AG10803 (cell line): ENCODE measurements at regions not wholly inside any gene's neighbourhood (a gene's known extent, or its start where the extent isn't known, plus 50 kb on each side); places are given as distances from the start of the nearest gene placed in this dataset.
A peak's percentile ranks its signal among the peaks of the same experiment; 100 is the strongest.

ENCODE experiments used
- DNase-seq: peaks from one replicate; pipeline ENCODE4 v3.0.0; 2010; ENCODE audit warnings: low read depth
- H3K4me3 ChIP-seq: 2 replicates; pipeline ENCODE4 v1.5.1; 2011; ENCODE audit warnings: mild to moderate bottlenecking, low read length, control low read depth
- TF ChIP-seq, protein P1 (sequence below): conservative IDR thresholded peaks from 2 replicates; pipeline ENCODE4 v1.5.1; 2011; ENCODE audit warnings: mild to moderate bottlenecking, low read length, control low read depth, inconsistent platforms

DNA sequence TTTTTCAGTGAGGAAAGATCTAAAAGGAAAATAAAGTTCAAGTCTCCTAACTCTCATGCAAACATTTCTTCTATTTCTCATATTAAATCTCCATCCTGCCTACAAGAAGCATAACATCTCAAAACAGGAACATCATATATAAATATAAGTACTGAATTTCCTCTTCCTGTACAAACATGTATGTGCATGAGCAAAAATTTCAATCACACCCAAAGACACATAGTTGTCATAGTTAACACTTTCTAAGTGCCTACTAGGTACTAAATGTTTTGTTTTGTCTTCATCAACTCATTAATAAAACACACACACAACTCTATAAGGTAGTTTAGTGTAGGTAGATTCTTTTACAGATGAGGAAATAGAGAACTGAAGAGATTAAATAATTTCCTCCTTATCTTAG is 237.1 kb upstream of the ADGRL2 start:
- DNase-seq = no peak
- H3K4me3 ChIP-seq = no peak overlapping the region
- TF ChIP-seq, protein P1, sequence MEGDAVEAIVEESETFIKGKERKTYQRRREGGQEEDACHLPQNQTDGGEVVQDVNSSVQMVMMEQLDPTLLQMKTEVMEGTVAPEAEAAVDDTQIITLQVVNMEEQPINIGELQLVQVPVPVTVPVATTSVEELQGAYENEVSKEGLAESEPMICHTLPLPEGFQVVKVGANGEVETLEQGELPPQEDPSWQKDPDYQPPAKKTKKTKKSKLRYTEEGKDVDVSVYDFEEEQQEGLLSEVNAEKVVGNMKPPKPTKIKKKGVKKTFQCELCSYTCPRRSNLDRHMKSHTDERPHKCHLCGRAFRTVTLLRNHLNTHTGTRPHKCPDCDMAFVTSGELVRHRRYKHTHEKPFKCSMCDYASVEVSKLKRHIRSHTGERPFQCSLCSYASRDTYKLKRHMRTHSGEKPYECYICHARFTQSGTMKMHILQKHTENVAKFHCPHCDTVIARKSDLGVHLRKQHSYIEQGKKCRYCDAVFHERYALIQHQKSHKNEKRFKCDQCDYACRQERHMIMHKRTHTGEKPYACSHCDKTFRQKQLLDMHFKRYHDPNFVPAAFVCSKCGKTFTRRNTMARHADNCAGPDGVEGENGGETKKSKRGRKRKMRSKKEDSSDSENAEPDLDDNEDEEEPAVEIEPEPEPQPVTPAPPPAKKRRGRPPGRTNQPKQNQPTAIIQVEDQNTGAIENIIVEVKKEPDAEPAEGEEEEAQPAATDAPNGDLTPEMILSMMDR = no peak

DNA sequence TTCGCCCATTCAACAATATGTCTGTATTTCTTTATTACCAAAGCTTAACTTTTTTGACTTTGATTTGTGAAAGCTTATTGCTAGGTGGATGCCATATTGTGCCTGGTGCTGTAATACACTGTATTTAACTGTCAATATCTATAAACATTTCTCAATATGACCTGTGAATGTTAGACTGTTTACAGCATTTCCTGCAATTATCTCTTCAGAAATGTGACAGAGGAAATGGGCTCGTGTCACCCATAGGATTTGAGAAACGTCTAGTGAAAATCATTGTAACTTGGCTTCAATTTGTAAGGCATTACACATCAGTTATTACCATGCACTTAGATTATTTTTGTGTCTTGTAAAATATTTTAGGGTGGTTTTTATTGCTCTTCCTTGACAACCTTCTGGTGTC is 237.8 kb upstream of the ADGRL2 start:
- DNase-seq = no peak
- H3K4me3 ChIP-seq = no peak overlapping the region
- TF ChIP-seq, protein P1 = no peak

DNA sequence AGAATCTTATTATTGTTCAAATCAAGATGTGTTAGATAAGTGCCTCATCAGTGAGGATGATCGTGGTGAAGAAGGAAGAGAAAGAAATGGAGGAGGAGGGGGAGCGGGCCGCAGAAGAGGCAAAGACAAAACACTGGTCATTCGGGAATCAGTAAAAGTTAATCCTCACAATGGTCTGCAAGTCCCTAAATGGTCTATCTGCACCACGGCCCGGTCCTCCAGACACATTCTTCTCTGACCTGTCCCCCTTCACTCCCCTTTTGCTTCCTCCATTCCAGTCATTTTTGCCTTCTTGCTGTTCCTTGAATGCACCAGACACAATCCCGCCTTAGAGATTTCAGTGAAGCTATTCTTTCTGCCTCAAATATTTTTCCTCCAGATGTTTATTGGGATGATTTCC is 240.1 kb upstream of the ADGRL2 start:
- no peak for DNase-seq
- TF ChIP-seq, protein P1 = no peak
- H3K4me3 ChIP-seq = no peak overlapping the region

DNA sequence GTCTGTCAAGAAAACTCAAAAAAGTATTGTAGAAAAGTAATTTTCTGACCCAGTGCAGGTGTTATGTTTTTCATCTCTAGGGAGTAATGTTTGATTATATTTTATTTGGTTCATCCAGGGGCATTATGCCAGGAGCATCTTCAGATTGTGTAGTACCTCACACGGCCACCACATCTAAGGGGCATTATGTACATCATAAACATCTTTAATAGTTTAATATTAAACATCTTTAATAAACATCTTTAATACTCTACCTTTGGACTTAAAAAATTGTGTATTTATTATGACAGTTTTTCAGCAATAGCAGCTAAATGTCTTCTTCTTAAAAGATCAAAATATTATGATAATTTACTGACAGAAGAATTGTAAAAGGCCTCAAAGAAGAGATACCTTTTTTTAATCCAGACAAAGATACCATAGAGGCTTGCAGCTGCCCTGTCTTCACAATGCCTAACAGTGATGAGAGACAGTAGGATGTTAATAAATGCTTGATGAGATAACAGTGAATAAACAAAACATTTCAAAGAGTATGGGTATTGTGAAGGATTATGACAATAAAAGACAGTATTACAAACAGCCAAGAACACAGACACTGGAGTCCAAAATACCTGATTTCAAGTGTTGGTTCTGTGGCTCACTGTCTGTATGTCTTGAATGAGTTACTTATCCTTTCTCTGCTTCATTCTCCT is 240.9 kb upstream of the ADGRL2 start:
- H3K4me3 ChIP-seq = no peak overlapping the region
- no peak for DNase-seq
- TF ChIP-seq, protein P1 = peak; percentile 29

DNA sequence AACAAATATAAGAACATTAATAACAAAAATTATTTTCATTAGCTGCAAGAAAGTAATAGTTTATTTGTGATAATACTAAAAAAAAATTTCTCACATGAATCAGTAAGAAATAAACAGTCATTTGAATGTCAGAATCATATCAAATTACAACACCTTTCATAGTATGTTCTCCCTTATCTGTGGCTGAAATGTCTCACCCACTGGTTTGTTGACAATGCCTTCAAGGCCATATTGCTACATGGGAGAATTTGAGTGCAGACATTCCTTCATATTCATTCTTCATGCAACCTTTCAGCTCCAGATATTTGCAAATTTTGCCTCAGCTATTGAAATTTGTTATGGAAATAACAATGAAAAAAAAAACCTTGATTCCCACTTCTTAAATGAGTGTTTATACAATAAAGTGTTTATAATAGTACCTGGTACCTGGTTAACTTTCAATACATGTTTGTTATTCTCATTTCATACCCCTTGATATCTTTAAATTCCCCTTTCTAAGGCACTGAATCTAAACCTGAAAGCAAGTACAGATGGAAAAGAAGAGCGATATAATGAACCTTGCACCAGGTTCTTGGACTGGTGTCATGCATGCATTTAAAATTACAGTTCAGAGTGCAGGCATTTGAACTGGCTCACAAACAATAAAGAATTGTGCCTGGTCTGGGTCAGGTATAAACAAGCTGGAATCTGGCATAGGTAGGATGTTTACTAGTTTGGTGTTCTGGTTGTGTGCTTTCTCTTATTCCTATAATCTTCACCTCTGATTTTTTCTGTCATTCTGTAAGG is 242.2 kb upstream of the ADGRL2 start:
- DNase-seq = no peak
- TF ChIP-seq, protein P1 = no peak
- H3K4me3 ChIP-seq = no peak overlapping the region

DNA sequence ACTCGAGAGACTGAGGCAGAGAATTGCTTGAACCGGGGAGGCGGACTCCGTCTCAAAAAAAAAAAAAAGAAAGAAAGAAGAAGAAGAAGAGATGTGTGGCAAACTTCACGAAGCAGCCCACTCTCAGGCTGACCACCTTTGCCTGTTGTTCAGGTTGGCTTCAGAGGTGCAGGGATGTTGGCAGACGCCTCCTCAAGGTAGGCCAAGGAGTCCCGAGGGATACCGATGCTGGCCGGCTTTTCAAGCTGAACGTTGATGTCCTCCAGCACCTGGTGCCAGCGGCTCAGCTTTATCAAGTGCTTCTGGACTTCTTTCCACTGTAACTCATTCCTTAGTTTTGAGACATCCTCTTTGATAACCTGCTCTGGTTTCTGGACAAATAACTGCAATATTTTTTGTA is 243.8 kb upstream of the ADGRL2 start:
- no peak for DNase-seq
- TF ChIP-seq, protein P1 = no peak
- H3K4me3 ChIP-seq = no peak overlapping the region

DNA sequence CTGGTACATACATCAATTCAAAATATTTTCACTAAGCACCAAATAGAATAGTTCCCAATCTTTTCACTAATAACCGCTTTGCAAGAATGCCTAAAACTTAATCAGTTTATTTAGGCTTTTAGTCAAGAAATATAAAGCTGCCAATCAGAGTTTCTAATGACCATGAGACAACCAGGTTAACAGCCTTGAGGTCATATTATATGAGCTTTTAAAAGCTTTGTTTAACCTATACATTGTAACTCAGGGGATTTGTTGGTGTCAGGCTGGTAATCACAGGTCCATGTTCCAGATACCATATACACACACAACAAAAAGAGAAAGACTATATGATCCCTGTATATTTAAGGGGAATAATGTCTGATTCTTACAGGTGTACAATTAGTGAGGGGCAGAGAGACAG is 246.2 kb upstream of the ADGRL2 start:
- TF ChIP-seq, protein P1 = no peak
- no peak for DNase-seq
- H3K4me3 ChIP-seq = no peak overlapping the region
